GM21390 (cell line): ENCODE measurements at regions not wholly inside any gene's neighbourhood (a gene's known extent, or its start where the extent isn't known, plus 50 kb on each side); places are given as distances from the start of the nearest gene placed in this dataset.
"Not testable (repeated sequence)": the region's sequence is repeated elsewhere in the genome, so short reads cannot be mapped to it uniquely, and the experiment has no call there.

Source experiments
- ATAC-seq: cut with Tn5 transposase; IDR thresholded peaks from one replicate; pipeline ENCODE4 v1.9.1; 2021; ENCODE audit not compliant: unreplicated experiment

- ATAC-seq, result no peak
These were observed 1687.4 kb upstream of the FLRT2 start for GRCh38 chr14:83842547-83842946.

DNA sequence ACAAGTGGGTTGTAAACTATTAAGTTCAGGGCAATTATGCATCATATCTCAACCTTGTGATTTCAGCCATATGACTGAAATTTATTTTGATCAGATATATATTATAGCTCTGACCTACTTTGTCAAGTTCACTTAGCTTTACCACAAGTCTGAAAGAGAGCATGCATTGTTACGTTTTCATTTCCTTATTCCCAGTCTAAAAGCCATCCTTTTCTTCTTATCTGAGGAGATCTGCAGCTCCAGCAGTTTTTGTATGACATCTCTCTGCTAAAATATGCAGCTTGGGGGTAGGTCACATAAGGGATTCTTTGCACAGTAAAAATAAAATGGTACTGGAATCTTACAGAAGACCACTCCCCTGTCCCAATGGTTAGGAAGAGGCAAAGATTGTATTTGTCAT, 1682.8 kb upstream of the FLRT2 start:
- no peak for ATAC-seq

- no peak for ATAC-seq
These were observed 1679.9 kb upstream of the FLRT2 start for GRCh38 chr14:83850092-83850491.

- ATAC-seq, result no peak
These were observed 1673.6 kb upstream of the FLRT2 start for GRCh38 chr14:83856334-83856733.

GRCh38 chr14:83860631-83861155, 1669.3 kb upstream of the FLRT2 start:
- ATAC-seq, result no peak

DNA sequence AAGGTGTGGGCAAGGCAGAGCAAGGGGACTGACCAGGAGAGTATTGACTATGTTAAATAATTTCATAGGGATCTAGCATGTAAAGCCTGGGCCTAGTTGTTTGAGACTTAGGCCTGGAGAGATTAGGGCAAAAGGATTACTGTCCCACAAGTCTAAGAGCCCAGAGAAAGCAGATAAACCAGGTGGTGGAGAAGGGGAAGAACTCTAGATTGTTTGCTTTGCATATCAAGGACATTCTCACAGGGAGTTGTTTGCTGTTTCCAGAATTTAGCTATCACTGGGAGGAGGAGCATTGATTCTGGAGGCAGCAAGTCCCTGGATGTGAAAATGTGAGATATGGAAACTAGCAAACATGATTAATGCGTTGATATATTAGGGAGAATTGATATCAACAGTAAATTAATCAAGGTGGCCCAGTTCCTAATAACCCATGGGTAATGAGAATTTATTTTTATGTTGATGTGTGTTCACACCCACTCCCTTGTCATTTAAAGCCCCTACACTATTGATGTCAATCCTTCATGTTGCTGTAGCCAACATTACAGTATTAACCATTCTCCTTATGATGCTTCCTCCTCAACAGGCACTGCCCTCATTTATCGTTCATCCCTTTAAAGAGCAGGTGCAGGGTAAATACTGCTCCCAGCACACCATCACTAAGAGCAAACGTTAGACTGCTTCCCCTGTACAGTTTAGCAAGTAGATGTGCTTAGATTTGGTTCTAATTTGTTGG, 1666.7 kb upstream of the FLRT2 start:
- ATAC-seq, result no peak

- no peak for ATAC-seq
These were observed 1665.8 kb upstream of the FLRT2 start for GRCh38 chr14:83864106-83864505.

DNA sequence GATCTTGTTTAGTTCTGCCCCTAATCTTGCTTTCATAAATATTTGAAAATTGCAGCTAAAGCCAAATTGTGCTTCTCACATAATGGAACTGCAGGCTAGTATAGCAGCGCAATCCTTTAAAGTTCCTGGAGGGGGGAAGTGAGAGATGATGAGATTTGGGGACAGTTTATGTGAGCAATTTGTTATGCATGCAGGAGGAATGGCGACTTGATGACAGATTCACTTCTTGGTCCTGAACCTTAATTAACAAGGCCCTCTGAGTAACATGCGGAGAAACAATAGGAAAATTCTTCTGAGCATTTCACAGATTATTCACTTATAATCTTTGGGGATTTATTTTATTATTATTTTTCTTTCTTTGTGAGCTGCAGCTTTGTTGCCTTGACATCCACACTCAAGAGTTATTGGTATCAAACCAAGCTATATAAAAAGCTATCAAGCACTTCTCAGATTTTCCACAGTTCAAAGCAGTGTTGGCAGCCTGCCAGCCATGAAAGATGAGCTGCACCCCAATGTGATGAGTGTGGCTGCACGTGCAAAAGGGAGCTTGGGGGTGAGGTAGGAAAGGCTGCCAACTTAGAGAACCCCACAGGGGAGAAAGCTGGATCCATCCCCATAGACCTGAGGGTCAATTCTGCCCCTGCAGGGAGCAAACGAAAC, 1662.2 kb upstream of the FLRT2 start:
- no peak for ATAC-seq

DNA sequence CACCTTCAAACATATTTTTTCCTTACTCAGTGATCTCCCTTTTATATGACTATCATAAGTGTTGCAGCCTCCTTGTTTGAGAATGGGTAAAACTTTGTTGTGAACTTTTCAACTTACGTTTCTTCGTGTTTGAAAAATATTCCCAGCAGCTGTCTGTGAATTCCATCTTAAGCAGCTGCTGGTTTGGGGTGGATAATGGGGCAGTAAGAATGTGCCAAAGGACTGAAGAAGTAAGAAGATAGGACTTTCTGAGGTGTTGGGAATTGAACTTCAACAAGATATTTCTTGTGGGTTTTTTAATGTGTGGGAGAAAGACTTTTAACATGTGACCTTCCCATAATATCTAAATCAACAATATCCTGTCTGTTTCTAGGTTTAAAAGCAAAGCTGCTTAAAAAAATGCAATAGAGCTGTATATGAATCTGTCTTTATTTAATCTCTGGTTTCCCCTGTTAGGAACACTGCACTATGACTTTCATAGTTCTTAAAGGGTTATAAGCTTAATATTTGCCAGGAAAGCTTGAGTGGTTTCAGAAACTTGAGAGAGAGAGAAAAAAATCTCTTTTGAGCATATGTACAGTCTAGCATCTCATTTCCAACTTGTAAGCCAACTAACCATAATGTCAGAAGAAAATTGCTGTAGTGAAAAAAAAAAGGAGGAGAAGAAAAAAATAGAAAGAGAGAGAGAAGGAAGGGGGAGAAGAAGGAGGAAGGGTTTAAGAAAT, 1659.2 kb upstream of the FLRT2 start:
- ATAC-seq, result no peak

- no peak for ATAC-seq
These were observed 1656.3 kb upstream of the FLRT2 start for GRCh38 chr14:83873669-83874068.

DNA sequence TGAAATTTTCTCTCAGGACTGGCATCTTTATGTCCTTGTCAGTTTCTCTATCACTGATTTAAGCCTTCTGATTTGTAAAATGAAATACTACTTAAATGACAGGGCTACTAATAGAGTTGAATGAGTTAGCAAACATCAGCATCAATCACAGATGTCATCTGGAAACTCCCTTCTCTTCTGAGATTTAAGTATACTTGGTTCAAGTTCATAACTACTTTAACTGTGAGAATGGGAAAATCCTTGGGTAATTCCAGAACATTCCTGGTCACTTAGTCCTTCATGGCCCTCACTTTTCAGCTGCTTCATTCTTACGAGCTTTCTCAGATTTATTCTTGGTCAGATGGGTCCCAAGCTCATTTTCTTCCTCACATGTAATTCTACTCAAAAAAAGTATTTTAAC, 1655.3 kb upstream of the FLRT2 start:
- no peak for ATAC-seq

- ATAC-seq, result no peak
These were observed 1646.2 kb upstream of the FLRT2 start for GRCh38 chr14:83883732-83884131.

- no peak for ATAC-seq
These were observed 1644.1 kb upstream of the FLRT2 start for GRCh38 chr14:83885837-83886293.

DNA sequence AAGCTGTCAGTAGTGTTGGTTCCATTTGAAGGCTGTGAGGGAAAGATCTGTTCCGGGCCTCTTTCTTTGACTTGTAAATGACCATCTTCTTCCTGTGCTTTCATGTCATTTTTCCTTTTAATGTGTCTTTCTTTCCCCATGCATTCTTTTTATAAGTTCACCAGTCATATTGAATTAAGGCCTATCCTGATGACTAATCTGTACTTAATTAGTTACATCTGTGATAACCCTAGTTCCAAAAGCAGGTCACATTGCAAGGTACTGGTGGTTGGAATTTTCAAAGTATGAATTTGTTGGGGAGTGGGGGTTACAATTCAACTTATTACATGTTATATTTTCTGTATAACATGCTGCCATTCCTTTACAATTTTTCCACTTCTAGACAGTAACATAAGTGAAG, 1642.1 kb upstream of the FLRT2 start:
- ATAC-seq, result no peak

DNA sequence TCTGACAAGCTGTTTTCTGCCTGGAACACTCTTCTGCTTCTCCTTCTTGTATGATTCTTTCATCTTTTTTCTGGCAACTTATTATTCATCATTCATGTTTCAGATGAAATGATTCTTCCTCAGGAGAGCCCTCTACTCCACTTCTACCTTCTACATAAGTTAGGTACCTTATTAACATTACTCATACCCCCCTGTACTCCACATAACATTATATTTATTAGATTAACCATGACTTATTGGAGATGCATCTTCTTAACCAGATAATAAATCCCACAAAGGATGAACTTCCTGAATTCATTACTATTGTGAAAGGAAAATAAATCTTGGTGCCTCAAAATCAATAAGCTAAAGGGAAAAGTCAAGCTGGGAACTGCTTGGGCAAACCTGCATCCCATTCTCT, 1636.5 kb upstream of the FLRT2 start:
- no peak for ATAC-seq

DNA sequence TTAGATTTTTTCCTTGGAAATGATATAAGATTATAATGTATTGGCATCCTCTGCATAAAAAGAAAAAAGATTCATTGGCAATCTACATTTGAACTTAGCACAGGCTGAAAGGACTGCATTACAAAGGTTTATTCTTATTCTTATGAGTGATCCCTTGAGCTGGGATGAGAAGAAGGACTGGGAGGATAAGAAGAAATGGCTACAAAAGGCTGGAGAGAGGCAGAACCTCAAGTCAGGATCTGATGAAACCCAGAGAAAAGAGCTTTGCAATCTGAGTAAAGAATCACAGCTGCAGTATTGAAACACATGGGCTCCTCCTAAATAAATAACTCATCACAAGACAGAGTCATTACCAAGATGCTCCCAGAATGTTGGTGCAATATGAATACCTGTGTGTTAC, 1635.4 kb upstream of the FLRT2 start:
- no peak for ATAC-seq

- not testable (repeated sequence) for ATAC-seq
These were observed 1631.4 kb upstream of the FLRT2 start for GRCh38 chr14:83898558-83898957.

DNA sequence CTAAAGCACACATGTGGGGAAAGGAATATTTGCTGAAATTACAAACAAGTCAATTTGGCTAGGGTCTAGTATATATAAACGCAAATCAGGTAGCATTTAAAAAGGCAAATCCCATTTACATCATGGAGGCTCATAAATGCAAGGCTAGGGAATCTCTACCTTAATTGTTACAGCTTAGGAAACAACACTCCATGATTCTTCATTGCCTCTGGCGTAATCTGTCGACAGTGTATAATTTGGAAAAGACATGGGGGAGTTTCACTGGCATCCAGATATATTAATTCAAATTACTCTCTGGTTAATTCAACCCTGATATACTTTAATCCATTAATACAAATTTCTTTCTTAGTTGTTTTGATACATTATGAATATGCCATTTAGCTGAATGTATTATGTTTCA, 1630.2 kb upstream of the FLRT2 start:
- ATAC-seq, result no peak

GRCh38 chr14:83905157-83905556, 1624.8 kb upstream of the FLRT2 start:
- ATAC-seq, result no peak

DNA sequence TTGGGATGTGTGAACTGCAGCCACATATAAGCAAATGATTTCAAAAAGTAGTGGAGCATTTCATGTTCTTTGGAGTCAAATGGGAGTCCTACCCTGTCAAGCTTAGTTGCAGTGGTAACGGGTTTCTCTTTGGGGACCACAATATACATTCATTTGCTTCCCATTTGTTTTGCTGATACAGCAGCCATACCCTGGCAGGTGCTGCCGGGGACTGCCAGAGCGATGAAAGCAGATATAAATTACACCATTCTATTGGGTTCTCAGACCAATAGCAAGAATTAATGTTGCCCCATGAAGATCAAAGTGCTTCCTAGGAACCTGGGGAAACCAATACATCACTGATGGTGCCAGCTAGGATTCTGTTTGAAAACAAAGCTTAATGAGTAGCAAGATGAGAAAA, 1621.5 kb upstream of the FLRT2 start:
- no peak for ATAC-seq

DNA sequence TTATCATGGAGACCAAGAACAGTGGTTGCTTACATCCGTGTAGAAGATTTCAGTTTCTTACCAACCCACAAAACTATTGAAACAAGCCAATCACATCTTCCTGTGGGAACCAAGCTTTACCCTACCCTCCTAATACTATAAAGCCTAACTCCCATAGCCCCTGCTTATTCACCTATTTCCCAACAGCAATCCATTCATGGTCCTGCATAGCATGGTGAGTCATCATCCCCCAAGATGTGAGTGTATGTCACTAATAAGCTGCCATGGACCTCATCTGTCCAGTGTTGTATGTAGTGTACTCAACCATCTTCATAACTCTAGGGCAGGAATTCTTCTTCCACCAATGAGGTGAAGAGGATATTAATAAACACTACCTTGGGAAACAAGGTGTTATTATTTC, 1620.4 kb upstream of the FLRT2 start:
- no peak for ATAC-seq
